AG08396 (cell line): ENCODE measurements at regions not wholly inside any gene's neighbourhood (a gene's known extent, or its start where the extent isn't known, plus 50 kb on each side); places are given as distances from the start of the nearest gene placed in this dataset.
"Not testable (repeated sequence)": the region's sequence is repeated elsewhere in the genome, so short reads cannot be mapped to it uniquely, and the experiment has no call there.

Experiments
- DNase-seq: peaks from one replicate; pipeline ENCODE4 v3.0.0; 2012; ENCODE audit warnings: low spot score, mixed read lengths

DNA sequence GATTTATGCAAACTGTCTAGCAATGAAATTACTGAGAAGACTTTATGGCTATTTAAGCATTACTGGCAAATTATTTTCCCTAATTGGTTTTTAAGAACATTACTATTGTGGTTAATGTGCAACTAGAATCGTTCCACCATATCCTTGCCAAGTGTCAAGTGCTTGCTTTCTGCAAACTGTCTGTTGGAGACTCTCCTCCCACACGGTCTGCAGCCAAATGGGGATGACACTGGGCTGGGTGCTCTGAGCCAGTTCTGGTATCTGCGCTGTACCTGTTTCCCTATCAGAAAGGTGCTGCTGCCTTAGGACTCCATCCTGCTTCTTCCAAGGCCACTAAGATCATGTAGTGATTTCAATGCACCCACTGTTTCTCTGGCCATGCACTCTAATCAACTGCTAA, 110.4 kb downstream of the RAMP3 start:
- no peak for DNase-seq

DNA sequence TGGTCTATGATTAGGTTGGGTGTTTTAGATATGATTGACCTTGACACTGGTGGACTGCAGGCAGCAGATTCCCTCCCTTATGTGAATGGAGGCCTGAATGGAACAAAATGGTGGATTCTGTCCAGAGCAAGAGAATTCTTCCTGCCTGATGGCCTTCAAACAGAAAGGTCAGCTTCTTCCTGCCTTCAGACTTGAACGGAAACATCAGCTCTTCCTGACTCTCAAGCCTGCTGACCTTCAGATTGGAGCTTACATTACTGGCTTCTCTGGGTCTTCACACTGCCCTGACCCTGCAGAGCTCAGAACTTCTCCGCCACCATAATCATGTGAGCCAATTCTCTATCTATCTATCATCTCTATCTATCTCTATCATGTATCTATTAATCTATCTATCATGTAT, 111.6 kb downstream of the RAMP3 start:
- DNase-seq: no peak

- no peak for DNase-seq
Measured at GRCh38 chr7:45278763-45279398, 121.3 kb downstream of the RAMP3 start.

GRCh38 chr7:45289611-45290010, 132.0 kb downstream of the RAMP3 start:
- not testable (repeated sequence) for DNase-seq

GRCh38 chr7:45290880-45291279, 133.3 kb downstream of the RAMP3 start:
- DNase-seq: no peak

DNA sequence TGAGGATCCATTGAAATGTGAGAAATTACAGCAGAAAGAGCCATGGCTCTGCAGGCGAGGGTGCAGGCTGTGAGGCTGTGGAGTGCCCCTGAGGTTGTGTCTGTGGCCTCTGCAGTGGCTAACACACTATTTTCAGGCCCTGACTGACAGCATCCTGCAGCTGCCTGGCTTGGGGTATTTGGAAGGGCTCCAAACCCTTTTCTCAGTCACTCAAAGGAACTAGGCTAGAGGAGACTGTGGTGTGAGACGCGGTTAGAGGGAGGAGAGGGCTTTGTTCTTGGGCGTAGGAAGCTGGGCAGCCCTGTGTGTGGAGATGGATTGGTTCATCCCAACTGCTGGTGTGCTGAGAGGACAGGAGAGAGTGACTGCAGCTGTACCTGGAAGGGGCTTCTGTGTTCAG, 134.9 kb downstream of the RAMP3 start:
- DNase-seq: no peak

DNA sequence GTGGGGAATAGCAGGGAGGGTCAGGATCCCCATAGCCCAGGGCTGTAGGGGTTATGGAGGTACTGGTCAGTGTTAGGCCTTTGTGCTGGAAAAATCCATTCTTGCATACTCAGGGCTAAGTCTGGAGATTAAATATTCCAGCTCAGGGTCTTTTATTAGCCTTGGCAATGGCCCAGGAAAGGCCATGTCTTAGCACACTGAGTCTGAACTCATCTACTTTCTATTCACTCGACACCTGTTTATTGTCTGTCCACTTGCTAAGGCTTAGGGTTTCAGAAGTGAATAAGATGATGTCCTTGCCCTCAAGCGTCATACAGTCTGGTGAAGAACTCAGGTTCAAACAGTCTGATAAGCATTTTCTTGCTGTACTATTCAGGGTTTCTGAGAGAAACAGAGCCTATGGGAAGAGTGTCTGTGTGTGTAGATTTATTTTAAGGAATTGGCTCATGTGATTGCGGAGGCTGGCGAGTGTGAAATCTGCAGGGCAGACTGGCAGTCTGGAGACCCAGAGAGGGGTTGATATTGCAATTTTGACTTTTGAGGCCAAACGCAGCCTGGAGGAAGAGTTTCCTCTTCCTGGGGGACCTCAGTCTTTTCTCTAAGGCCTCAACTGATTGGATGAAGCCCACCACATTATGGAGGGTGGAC, 135.8 kb downstream of the RAMP3 start:
- DNase-seq: no peak

- no peak for DNase-seq
Measured at GRCh38 chr7:45294559-45294958, 137.0 kb downstream of the RAMP3 start.

DNA sequence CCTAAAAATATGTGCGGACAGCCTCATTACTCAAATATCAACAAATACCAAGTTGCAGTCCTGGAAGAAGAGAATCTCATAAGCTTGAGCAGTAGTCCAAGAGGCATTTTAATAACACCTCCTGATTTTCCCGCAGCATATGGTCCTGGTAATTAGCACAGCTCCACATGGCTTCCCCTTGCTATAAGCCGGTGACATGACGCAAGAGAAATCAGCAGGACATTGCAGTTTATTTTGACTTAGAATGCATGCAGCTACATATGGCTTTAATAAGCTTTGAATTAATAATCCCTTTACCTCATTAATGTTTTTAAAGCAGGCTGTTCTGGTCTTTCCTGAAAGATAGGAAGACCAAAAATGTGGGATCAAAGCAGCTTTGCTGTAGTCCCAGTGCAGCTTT, 137.6 kb downstream of the RAMP3 start:
- DNase-seq: no peak

GRCh38 chr7:45296748-45297147, 139.2 kb downstream of the RAMP3 start:
- DNase-seq: no peak

- no peak for DNase-seq
Measured at GRCh38 chr7:45306752-45307305, 149.2 kb downstream of the RAMP3 start.

DNA sequence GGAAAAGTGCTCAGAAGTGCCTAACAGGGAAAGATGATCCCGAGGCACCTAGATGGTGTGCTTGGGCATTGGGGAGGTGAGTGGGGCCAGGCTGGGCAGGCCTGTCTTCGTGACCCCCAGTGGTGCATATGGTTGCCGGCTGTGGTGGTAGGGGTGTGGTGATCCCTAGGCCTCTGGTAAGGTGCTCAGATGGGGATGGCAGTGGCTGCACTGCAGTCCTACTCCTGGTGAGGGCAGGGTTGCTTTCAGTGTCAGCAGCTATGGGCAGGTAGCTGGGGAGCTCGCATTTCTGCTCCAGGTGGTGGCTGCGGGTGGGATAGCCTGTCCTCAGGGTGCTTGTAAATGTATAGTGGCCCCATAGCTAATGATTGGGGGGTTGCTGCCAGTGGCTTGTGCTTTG, 154.0 kb downstream of the RAMP3 start:
- DNase-seq: no peak

DNA sequence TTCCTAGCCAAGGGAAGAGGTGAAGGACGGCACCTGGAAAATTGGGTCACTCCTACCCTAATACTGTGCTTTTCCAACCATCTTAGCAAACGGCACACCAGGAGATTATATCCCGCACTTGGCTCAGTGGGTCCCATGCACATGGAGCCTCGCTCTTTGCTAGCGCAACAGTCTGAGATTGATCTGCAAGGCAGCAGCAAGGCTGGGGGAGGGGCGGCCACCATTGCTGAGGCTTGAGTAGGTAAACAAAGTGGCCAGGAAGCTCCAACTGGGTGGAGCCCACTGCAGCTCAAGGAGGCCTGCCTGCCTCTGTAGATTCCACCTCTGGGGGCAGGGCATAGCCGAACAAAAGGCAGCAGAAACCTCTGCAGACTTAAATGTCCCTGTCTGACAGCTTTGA, 157.9 kb downstream of the RAMP3 start:
- DNase-seq: not testable (repeated sequence)

- no peak for DNase-seq
Measured at GRCh38 chr7:45324683-45325237, 167.2 kb downstream of the RAMP3 start.

- DNase-seq: no peak
Measured at GRCh38 chr7:45325378-45325777, 167.8 kb downstream of the RAMP3 start.

DNA sequence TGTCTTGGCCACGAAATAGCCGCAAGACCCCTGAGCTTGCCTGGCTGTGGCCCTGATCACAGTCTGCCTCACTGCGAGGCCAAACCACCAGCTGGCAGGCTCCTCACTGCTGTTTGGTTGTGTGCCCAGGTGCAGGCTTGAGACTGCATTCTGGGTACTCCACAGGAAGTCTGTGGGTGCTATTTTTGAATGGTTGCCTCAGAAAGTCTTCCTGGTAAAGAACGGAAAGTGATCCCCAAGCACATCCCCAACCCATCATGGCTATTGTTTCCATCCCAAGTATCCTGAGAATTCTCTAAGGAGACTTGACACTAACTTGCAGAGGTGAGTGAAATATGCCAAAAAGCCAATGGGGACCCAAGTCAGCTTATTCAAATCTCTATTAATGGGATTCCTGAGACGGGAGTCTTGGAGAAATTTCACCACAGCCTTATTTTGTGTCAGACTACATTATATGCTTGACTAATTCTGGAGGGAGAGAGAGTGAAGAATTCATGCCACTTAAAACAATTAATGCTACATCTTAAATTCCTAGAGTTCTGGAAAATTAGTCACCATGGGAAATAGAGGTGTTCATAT, 170.9 kb downstream of the RAMP3 start:
- DNase-seq: no peak

DNA sequence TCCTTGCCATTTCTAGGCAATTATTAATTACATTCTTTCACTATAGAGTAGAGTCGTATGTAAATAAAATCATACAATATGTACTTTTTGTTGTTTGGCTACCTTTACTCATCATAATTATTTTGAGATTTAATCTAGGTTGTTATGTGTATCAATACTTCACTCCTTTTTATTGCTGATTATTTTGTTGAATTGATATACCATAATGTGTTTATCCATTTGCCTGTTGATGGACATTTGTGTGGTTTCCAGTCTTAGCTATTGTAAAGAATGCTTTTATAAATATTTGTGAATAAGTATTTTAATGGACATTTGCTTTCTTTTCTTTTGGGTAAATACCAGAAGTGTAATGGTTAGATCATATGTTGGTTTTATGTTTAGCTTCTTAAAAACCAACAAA, 174.0 kb downstream of the RAMP3 start:
- no peak for DNase-seq

GRCh38 chr7:45335024-45335423, 177.4 kb downstream of the RAMP3 start:
- not testable (repeated sequence) for DNase-seq

DNA sequence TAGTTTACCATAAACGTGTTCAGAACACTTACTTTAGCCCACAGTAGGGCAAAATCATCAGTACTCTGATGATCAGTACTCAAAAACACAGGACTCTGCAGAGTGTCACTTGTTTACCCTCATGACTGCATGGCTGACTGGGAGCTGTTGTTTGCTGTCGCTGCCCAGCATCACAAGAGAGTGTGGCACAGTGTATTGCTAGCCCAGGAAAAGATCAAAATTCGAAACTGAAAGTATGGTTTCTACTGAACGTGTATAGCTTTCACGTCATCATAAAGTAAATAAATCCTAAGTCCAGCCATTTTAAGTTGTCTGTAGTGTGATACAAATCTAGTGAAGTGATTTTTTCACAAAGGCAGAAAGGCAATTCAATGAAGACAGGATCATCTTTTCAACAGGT, 184.6 kb downstream of the RAMP3 start:
- DNase-seq: no peak

GRCh38 chr7:45343746-45344145, 186.2 kb downstream of the RAMP3 start:
- no peak for DNase-seq

GRCh38 chr7:45347804-45348203, 190.2 kb downstream of the RAMP3 start:
- DNase-seq: no peak

- no peak for DNase-seq
Measured at GRCh38 chr7:45349090-45349489, 191.5 kb downstream of the RAMP3 start.

GRCh38 chr7:45350896-45351295, 193.3 kb downstream of the RAMP3 start:
- no peak for DNase-seq
